Neural crest cell (in vitro differentiated cells): ENCODE measurements at regions not wholly inside any gene's neighbourhood (a gene's known extent, or its start where the extent isn't known, plus 50 kb on each side); places are given as distances from the start of the nearest gene placed in this dataset.

Experiments used
- DNase-seq: peaks from one replicate; pipeline ENCODE4 v3.0.0; 2021; ENCODE audit warnings: low read depth, mixed read lengths, low spot score
- H3K27ac Mint-ChIP-seq: one replicate; pipeline ENCODE4 v1.8.0; 2021; ENCODE audit warnings: mild to moderate bottlenecking, mixed read lengths; ENCODE audit not compliant: unreplicated experiment
- H3K27me3 Mint-ChIP-seq: 2 replicates; pipeline ENCODE4 v1.8.0; 2021; ENCODE audit warnings: low read depth, mild to moderate bottlenecking, mixed read lengths
- H3K36me3 Mint-ChIP-seq: 2 replicates; pipeline ENCODE4 v1.8.0; 2021; ENCODE audit warnings: low read depth, mild to moderate bottlenecking, mixed read lengths
- H3K4me1 Mint-ChIP-seq: 2 replicates; pipeline ENCODE4 v1.8.0; 2021; ENCODE audit warnings: mixed read lengths
- H3K4me3 Mint-ChIP-seq: one replicate; pipeline ENCODE4 v1.8.0; 2021; ENCODE audit warnings: mild to moderate bottlenecking, mixed read lengths
- H3K9me3 Mint-ChIP-seq: 2 replicates; pipeline ENCODE4 v1.8.0; 2021; ENCODE audit warnings: mixed read lengths
- TF ChIP-seq, protein P1 (sequence below): fragments of 200-600 bp; sonication (generic); conservative IDR thresholded peaks from 2 replicates; pipeline ENCODE4 v1.5.0; 2021; ENCODE audit warnings: antibody characterized with exemption, mild to moderate bottlenecking

DNA sequence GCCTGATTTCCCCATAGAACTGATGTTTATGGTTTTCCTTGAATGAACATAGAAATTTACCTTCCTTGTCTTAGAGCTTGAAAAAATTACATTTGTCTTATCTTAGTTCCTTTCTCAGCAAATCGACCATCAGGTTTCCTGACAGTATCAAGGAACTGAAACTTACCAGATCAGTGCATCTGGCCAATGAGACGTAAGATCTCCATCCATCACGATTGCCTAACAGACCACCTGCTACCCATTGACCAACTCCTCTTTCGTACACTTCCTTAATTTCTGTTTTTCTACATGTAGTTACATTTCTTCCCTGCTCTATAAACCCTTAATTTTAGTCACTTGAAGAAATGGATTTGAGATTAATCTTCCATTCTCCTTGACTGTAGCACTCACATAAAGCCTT is 57.4 kb upstream of the TMPRSS15 start:
- TF ChIP-seq, protein P1, sequence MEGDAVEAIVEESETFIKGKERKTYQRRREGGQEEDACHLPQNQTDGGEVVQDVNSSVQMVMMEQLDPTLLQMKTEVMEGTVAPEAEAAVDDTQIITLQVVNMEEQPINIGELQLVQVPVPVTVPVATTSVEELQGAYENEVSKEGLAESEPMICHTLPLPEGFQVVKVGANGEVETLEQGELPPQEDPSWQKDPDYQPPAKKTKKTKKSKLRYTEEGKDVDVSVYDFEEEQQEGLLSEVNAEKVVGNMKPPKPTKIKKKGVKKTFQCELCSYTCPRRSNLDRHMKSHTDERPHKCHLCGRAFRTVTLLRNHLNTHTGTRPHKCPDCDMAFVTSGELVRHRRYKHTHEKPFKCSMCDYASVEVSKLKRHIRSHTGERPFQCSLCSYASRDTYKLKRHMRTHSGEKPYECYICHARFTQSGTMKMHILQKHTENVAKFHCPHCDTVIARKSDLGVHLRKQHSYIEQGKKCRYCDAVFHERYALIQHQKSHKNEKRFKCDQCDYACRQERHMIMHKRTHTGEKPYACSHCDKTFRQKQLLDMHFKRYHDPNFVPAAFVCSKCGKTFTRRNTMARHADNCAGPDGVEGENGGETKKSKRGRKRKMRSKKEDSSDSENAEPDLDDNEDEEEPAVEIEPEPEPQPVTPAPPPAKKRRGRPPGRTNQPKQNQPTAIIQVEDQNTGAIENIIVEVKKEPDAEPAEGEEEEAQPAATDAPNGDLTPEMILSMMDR, result no peak

DNA sequence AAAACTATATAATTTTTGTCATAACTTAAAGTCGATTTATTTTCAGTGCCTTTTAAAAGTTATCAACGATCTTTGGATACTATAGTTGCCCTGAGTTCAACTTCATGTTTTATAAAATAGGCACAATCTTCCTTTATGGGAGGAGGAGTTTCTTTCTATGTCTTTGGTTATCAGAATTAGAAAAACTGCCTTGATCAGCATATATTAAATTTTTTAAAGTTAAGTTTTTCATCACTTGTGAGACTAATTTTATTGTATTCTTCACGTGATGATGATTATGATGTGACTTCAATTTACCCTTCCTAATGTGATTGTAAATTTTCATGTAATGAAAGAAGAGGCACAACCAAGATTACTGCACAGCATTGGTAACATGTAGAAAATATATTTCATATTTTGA is 58.2 kb upstream of the TMPRSS15 start:
- H3K4me1 Mint-ChIP-seq, result no peaks in the 10 kb centered on the region
- no peak overlapping the region for H3K4me3 Mint-ChIP-seq
- no peaks in the 10 kb centered on the region for H3K27me3 Mint-ChIP-seq
- H3K9me3 Mint-ChIP-seq, result peaks cover 7% of the 10 kb centered on the region
- no peak overlapping the region for H3K27ac Mint-ChIP-seq
- DNase-seq, result no peak
- no peaks in the 10 kb centered on the region for H3K36me3 Mint-ChIP-seq
- TF ChIP-seq, protein P1, result no peak

More for the DNA sequence above, 57.4 kb upstream of the TMPRSS15 start:
- Mint-ChIP-seq H3K36me3 (no peaks in the 10 kb centered on the region), H3K4me1 (no peaks in the 10 kb centered on the region), H3K27ac (no peak overlapping the region), H3K9me3 (peaks cover 5% of the 10 kb centered on the region), H3K27me3 (no peaks in the 10 kb centered on the region), H3K4me3 (no peak overlapping the region)
- DNase-seq, result no peak

DNA sequence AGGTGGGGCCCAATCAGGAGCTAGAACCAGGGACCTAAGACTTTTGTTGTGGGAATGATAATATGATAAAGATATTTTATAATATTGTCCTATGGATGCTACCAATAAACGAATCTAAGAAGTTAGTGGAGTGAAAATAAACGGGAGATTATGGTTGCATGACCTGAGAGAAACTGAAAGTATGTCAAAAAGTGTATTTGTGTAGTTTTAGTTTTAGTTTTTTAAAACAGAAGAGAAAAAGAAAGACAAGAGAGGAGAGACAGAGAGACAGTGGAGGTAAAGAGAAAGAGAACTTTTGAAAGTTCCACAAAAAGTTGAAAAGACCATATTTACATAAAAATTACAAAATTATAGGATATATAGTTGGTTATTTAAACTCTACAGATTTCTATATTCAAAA is 64.1 kb upstream of the TMPRSS15 start:
- Mint-ChIP-seq H3K4me3 (no peak overlapping the region), H3K27me3 (no peaks in the 10 kb centered on the region), H3K36me3 (no peaks in the 10 kb centered on the region), H3K9me3 (peaks cover 7% of the 10 kb centered on the region), H3K4me1 (no peaks in the 10 kb centered on the region), H3K27ac (no peak overlapping the region)
- DNase-seq, result no peak
- TF ChIP-seq, protein P1, result no peak

DNA sequence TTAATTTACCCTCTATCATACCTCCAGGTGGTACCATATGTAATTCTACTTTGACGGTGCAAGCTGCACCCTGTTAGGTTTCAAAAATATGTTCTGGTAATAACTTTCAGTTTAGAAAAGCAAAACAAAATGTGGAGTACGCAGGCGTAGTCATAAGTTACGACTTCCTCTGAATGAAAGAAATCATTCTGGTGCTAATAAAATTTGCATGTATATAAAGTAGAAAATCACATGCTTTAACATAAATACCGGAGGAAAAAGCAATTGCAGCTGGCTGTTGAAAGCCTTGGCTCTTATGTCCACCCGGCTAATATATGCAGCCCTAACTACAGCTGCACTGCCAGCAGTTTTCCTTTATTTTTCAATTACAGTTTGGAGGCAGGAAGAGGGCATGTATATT is 65.2 kb upstream of the TMPRSS15 start:
- Mint-ChIP-seq H3K4me3 (no peak overlapping the region), H3K36me3 (no peaks in the 10 kb centered on the region), H3K9me3 (peaks cover 2% of the 10 kb centered on the region), H3K27me3 (no peaks in the 10 kb centered on the region), H3K4me1 (no peaks in the 10 kb centered on the region), H3K27ac (no peak overlapping the region)
- TF ChIP-seq, protein P1, result no peak
- DNase-seq, result no peak

DNA sequence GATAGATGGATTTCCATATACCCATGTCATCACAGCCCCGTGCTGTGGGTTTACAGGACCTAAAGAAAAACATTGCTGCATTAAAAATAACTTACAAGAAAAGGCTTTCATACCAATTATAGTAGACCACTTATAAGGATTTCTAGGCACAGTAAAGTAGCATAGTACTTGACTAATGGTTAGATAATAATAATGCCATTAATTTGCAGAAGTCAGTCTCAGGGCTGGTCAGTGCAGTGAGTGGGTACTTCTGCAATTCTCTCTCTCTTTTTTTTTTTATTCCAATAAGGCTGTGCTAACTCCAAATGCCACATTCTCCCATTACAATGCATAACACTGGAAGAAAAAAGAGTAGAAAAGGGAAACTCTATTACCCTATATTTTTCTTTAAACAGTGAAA is 73.1 kb upstream of the TMPRSS15 start:
- Mint-ChIP-seq H3K36me3 (no peaks in the 10 kb centered on the region), H3K27me3 (no peaks in the 10 kb centered on the region)
- TF ChIP-seq, protein P1, result no peak

DNA sequence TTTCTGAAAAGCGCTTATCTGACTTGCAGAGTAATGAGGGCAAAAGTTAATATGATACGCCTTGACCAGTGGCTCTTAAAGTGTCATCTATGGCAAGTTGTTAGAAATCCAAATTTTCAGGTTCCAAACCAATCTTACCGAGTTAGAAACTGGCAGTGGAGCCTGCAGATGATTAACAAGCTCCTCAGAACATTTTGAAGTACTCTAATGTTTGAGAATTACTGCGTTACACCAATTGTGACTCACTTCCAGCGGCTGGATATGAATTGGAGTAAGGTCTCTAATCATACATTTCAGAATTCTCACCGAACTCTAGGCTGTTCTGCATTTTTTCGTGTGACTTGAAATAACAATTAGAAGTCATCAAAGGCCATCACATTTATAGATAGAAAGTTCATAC is 73.5 kb upstream of the TMPRSS15 start:
- Mint-ChIP-seq H3K27ac (no peak overlapping the region), H3K27me3 (no peaks in the 10 kb centered on the region), H3K36me3 (no peaks in the 10 kb centered on the region), H3K4me3 (no peak overlapping the region), H3K4me1 (no peaks in the 10 kb centered on the region), H3K9me3 (peaks cover 3% of the 10 kb centered on the region)
- no peak for DNase-seq
- TF ChIP-seq, protein P1, result no peak

More for the DNA sequence above, 73.1 kb upstream of the TMPRSS15 start:
- DNase-seq, result no peak
- no peak overlapping the region for H3K27ac Mint-ChIP-seq
- H3K9me3 Mint-ChIP-seq, result peaks cover 3% of the 10 kb centered on the region
- no peak overlapping the region for H3K4me3 Mint-ChIP-seq
- H3K4me1 Mint-ChIP-seq, result no peaks in the 10 kb centered on the region
